Osteocyte (in vitro differentiated cells): ENCODE measurements at regions not wholly inside any gene's neighbourhood (a gene's known extent, or its start where the extent isn't known, plus 50 kb on each side); places are given as distances from the start of the nearest gene placed in this dataset.

ENCODE experiments used
- DNase-seq: peaks from one replicate; pipeline ENCODE4 v3.0.0; 2021; ENCODE audit warnings: mixed read lengths; ENCODE audit not compliant: unreplicated experiment; ENCODE audit errors: extremely low spot score
- H3K27ac Mint-ChIP-seq: one replicate; pipeline ENCODE4 v1.8.0; 2021; ENCODE audit warnings: mild to moderate bottlenecking, mixed read lengths; ENCODE audit not compliant: unreplicated experiment
- H3K27me3 Mint-ChIP-seq: one replicate; pipeline ENCODE4 v1.8.0; 2021; ENCODE audit warnings: mixed read lengths; ENCODE audit not compliant: unreplicated experiment
- H3K36me3 Mint-ChIP-seq: one replicate; pipeline ENCODE4 v1.8.0; 2021; ENCODE audit warnings: mixed read lengths; ENCODE audit not compliant: unreplicated experiment
- H3K4me1 Mint-ChIP-seq: one replicate; pipeline ENCODE4 v1.8.0; 2021; ENCODE audit warnings: mixed read lengths; ENCODE audit not compliant: unreplicated experiment
- H3K4me3 Mint-ChIP-seq: one replicate; pipeline ENCODE4 v1.8.0; 2021; ENCODE audit warnings: mild to moderate bottlenecking, moderate library complexity, mixed read lengths; ENCODE audit not compliant: unreplicated experiment
- H3K9me3 Mint-ChIP-seq: one replicate; pipeline ENCODE4 v1.8.0; 2021; ENCODE audit warnings: mixed read lengths; ENCODE audit not compliant: unreplicated experiment
- TF ChIP-seq, protein P1 (sequence below): fragments of 200-600 bp; sonication (generic); IDR thresholded peaks from 2 replicates; pipeline ENCODE4 v1.5.0; 2021; ENCODE audit warnings: antibody characterized with exemption, mild to moderate bottlenecking, moderate library complexity

DNA sequence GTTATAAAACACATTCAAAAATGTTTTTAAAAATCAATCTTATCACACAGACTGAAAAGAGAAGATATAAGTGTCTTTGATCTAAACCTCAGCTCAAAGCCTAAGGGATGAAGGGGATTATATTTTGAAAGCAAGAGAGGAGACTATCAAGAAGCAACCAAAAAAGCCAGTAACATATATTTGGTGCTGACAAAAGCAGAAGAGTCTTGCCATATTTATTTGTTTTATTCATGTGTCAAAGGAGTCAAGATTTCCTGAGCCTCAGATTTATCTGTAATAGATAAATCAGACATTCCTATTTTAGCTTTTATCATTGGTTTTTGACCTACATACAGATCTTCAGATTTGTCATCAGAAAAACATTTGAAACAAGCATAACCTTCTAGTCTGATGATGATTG, 798.6 kb upstream of the PCDH9 start:
- Mint-ChIP-seq H3K4me3 (no peak overlapping the region), H3K27ac (no peak overlapping the region), H3K4me1 (no peaks in the 10 kb centered on the region), H3K27me3 (no peaks in the 10 kb centered on the region), H3K9me3 (peaks cover 4% of the 10 kb centered on the region), H3K36me3 (no peaks in the 10 kb centered on the region)
- TF ChIP-seq, protein P1, sequence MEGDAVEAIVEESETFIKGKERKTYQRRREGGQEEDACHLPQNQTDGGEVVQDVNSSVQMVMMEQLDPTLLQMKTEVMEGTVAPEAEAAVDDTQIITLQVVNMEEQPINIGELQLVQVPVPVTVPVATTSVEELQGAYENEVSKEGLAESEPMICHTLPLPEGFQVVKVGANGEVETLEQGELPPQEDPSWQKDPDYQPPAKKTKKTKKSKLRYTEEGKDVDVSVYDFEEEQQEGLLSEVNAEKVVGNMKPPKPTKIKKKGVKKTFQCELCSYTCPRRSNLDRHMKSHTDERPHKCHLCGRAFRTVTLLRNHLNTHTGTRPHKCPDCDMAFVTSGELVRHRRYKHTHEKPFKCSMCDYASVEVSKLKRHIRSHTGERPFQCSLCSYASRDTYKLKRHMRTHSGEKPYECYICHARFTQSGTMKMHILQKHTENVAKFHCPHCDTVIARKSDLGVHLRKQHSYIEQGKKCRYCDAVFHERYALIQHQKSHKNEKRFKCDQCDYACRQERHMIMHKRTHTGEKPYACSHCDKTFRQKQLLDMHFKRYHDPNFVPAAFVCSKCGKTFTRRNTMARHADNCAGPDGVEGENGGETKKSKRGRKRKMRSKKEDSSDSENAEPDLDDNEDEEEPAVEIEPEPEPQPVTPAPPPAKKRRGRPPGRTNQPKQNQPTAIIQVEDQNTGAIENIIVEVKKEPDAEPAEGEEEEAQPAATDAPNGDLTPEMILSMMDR: no peak
- no peak for DNase-seq

DNA sequence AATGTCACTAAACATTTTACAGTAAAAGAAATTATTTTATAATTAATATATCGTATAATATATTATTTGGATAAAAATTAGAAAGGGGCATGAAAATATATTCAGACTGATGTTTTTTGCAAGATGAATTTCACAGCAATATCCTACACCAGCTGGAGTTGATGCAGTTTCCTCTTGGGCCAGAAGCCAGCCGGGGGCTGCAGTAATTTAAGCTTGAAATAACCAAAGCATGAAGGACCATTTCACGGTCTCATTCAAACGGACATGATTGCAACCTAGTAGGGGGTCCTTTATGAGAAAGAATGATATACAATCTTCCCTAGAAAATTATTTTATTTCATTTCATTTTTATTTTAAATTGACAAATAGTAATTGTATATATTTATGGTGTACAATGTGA, 797.2 kb upstream of the PCDH9 start:
- Mint-ChIP-seq H3K27me3 (no peaks in the 10 kb centered on the region), H3K4me3 (no peak overlapping the region), H3K27ac (no peak overlapping the region), H3K4me1 (no peaks in the 10 kb centered on the region), H3K36me3 (no peaks in the 10 kb centered on the region), H3K9me3 (peaks cover 7% of the 10 kb centered on the region)
- no peak for DNase-seq
- TF ChIP-seq, protein P1: no peak

DNA sequence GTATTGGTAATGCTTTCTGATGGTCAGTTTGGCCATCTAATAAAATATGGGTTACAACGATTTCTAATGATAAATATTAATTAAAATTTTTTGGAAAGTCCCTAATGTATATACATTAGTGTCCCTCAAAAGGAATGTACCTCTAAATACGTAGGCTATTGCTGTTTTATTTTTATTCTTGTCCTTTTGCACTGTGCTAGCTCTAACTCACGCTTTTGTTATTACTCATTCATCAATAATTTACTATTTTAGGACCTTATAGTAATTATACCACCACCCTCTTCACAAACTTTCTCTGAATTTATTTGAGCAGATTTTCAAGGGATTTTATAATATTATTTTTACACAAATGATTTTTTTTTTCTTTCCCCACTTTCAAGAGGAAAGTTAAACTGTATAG, 795.9 kb upstream of the PCDH9 start:
- H3K4me3 Mint-ChIP-seq: no peak overlapping the region
- TF ChIP-seq, protein P1: no peak
- H3K4me1 Mint-ChIP-seq: no peaks in the 10 kb centered on the region
- peaks cover 14% of the 10 kb centered on the region for H3K9me3 Mint-ChIP-seq
- no peak for DNase-seq
- no peak overlapping the region for H3K27ac Mint-ChIP-seq
- no peaks in the 10 kb centered on the region for H3K36me3 Mint-ChIP-seq
- no peaks in the 10 kb centered on the region for H3K27me3 Mint-ChIP-seq

DNA sequence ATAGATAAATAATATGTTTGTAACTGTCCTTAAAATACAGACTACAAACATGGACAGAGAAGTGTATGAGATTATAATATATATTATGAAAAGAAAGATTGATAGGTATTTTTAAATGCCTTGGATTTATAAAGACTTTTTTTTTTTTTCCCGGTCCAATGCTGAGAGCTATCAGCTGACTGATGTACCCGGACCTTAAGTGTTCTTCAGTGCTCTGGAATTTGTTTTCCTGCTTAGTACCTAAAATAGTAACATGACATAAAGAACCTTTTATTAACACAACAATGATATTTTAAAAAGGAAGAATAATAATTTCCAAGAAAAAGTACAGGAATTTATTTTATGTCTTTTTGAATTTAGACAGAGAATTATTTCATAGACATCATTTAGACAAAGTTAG, 795.5 kb upstream of the PCDH9 start:
- no peak for DNase-seq
- TF ChIP-seq, protein P1: no peak
- Mint-ChIP-seq H3K4me3 (no peak overlapping the region), H3K36me3 (no peaks in the 10 kb centered on the region), H3K27me3 (no peaks in the 10 kb centered on the region), H3K4me1 (no peaks in the 10 kb centered on the region), H3K9me3 (peaks cover 14% of the 10 kb centered on the region), H3K27ac (no peak overlapping the region)

DNA sequence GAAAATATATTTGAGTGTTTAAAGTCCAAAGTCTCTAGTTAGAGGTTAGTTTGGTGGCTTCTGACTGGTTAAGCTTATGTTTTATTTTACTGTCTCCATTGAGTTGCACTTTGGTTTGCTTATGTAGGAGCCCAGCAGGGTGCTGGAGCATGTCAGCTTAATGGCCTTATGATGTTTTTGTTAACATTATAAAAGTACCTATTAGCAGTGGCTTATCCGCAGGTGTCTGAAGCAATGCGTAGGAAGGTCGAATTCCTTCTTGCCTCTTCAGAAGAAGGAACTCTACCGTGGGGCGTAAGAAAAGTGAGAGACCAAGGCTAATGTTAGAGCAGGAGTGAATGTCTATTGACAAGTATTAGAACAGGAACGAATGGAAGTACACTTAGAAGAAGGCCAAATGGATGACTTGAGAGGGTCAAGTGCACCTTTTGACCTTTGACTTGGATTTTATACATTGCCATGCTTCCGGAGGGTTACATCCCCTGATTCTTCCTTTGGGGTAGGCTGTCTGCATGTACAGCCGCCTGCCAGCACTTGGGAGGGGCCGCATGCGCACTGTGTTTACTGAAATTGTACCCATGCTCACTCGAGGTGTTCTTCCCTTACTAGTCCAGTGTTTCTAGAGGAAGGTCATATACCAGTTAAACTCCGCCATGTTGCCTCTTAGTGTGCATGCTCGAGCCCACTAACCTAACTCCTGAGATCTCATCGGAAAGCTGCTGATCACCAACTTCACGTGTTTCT, 793.9 kb upstream of the PCDH9 start:
- H3K27me3 Mint-ChIP-seq: no peaks in the 10 kb centered on the region
- H3K9me3 Mint-ChIP-seq: peaks cover 14% of the 10 kb centered on the region
- no peak overlapping the region for H3K4me3 Mint-ChIP-seq
- no peak overlapping the region for H3K27ac Mint-ChIP-seq
- TF ChIP-seq, protein P1: no peak
- H3K4me1 Mint-ChIP-seq: no peaks in the 10 kb centered on the region
- no peaks in the 10 kb centered on the region for H3K36me3 Mint-ChIP-seq
- no peak for DNase-seq
